Stomach (tissue), 8 donors: ENCODE measurements at regions not wholly inside any gene's neighbourhood (a gene's known extent, or its start where the extent isn't known, plus 50 kb on each side); places are given as distances from the start of the nearest gene placed in this dataset.

ENCODE experiments used
- DNase-seq, 2 donors: peaks; one replicate each; pipeline versions ENCODE4 v3.0.0 to v3.0.0-alpha.2; 2013 to 2019
- H3K27ac ChIP-seq, 5 donors: fragments of 200-600 bp in 4 of 5; sonication (generic) in 4 of 5; one replicate each; pipeline ENCODE4 v1.5.1; 2013 to 2019; ENCODE audit warnings: mild to moderate bottlenecking in 1 of 5, moderate library complexity in 1 of 5
- H3K27me3 ChIP-seq, 3 donors: fragments of 200-600 bp; sonication (generic); one replicate each; pipeline ENCODE4 v1.5.1; 2017 to 2019; ENCODE audit warnings: mixed run types in 1 of 3
- H3K36me3 ChIP-seq, 4 donors: fragments of 200-600 bp; sonication (generic); 1 replicate in 3 of 4; 2 replicates in 1 of 4; pipeline ENCODE4 v1.5.1; 2016 to 2019
- H3K4me1 ChIP-seq, 4 donors: fragments of 200-600 bp; sonication (generic); one replicate each; pipeline ENCODE4 v1.5.1; 2016 to 2019
- H3K4me3 ChIP-seq, 4 donors: fragments of 200-600 bp; sonication (generic) in 3 of 4; one replicate each; pipeline ENCODE4 v1.5.1; 2016 to 2019; ENCODE audit warnings: mild to moderate bottlenecking in 1 of 4
- H3K9me3 ChIP-seq, 4 donors: fragments of 200-600 bp; sonication (generic); one replicate each; pipeline ENCODE4 v1.5.1; 2016 to 2019
- EP300 ChIP-seq: sonication (generic); formaldehyde crosslinking; IDR thresholded peaks from one replicate; pipeline ENCODE4 v1.6.1; 2017; ENCODE audit warnings: antibody characterized with exemption
- POLR2A ChIP-seq, 4 donors: fragments of 450-650 bp; IDR thresholded peaks; one replicate each; pipeline ENCODE4 v1.6.1; 2016; ENCODE audit warnings: antibody characterized with exemption in 4 of 4, control low read depth in 2 of 4, mild to moderate bottlenecking in 1 of 4, moderate library complexity in 1 of 4
- POLR2AphosphoS5 ChIP-seq, 3 donors: sonication (generic); formaldehyde crosslinking; IDR thresholded peaks; one replicate each; pipeline ENCODE4 v1.6.1; 2016; ENCODE audit warnings: antibody characterized with exemption in 3 of 3
- WGBS, 5 donors: extraction: QIAGEN DNeasy Blood & Tissue Kit in 3 of 5; methylation state at CpG; one replicate each; pipeline versions ENCODE4 v1.1.5 to v1.1.7; 2013 to 2018; 5-methylcytosine and 5-hydroxymethylcytosine counted together
- intact Hi-C: fragments of 100-400 bp; cut with DNase I; formaldehyde crosslinking; loops from one replicate; pipeline ENCODE4 v1.15.1; 2023; ENCODE audit warnings: low total_unique reads
- TF ChIP-seq, protein P1 (sequence below), 7 experiments: fragments of 450-650 bp in 4 of 7; fragments of 200-600 bp in 3 of 7; sonication (generic) in 3 of 7; IDR thresholded peaks; one replicate each; pipeline ENCODE4 v1.5.1; 2016 to 2019; ENCODE audit warnings: antibody characterized with exemption in 7 of 7, control low read depth in 2 of 7, mild to moderate bottlenecking in 1 of 7
- donor health status: healthy with polysubstance abuse.
- donor health status: Bipolar disorder and iron deficiency.
- donor health status: healthy.

DNA sequence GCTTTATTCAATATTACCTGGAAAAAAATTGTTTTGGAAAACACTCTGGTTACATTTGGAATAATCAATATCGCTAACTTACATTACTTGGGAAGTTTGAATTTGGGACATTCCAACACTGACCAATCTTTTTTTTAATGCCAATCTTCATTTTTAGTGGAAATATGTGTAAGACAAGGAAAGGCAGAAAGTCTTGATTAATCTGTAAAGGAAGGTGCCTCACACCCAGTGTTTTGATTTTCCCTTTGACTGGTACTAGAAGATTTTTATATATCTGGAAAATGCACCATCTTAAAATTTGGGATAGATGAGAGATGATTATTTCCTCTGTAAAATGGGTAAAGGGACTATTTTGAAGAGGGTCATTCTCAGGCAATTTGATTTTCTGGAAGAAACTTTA is 879.2 kb upstream of the ZEB2 start:
- DNase-seq, result no peak
- intact Hi-C loops, result no loop called here
- Histone ChIP-seq H3K27ac (no peak overlapping the region), H3K36me3 (no peaks in the 10 kb centered on the region), H3K4me1 (no peaks in the 10 kb centered on the region), H3K27me3 (no peaks in the 10 kb centered on the region), H3K9me3 (no peaks in the 10 kb centered on the region), H3K4me3 (no peak overlapping the region)
- 0 to 95% (median 0%) methylated on average over 1 of the region's 1 CpG for WGBS, 5 donors
- TF ChIP-seq POLR2A (IDR thresholded peaks at IDR 0.05), result no peak
- TF ChIP-seq, protein P1, sequence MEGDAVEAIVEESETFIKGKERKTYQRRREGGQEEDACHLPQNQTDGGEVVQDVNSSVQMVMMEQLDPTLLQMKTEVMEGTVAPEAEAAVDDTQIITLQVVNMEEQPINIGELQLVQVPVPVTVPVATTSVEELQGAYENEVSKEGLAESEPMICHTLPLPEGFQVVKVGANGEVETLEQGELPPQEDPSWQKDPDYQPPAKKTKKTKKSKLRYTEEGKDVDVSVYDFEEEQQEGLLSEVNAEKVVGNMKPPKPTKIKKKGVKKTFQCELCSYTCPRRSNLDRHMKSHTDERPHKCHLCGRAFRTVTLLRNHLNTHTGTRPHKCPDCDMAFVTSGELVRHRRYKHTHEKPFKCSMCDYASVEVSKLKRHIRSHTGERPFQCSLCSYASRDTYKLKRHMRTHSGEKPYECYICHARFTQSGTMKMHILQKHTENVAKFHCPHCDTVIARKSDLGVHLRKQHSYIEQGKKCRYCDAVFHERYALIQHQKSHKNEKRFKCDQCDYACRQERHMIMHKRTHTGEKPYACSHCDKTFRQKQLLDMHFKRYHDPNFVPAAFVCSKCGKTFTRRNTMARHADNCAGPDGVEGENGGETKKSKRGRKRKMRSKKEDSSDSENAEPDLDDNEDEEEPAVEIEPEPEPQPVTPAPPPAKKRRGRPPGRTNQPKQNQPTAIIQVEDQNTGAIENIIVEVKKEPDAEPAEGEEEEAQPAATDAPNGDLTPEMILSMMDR (IDR thresholded peaks at IDR 0.05), result no peak
- no peak for TF ChIP-seq EP300
- TF ChIP-seq POLR2AphosphoS5 (IDR thresholded peaks at IDR 0.05), result no peak

- intact Hi-C loops, result no loop called here
- Histone ChIP-seq H3K9me3 (no peaks in the 10 kb centered on the region), H3K36me3 (no peaks in the 10 kb centered on the region), H3K4me3 (no peak overlapping the region), H3K27ac (no peak overlapping the region), H3K27me3 (no peaks in the 10 kb centered on the region), H3K4me1 (no peaks in the 10 kb centered on the region)
- 81 to 91% (median 85%) methylated on average over 3 of the region's 3 CpGs for WGBS, 5 donors
- no peak for DNase-seq
- TF ChIP-seq POLR2AphosphoS5 (IDR thresholded peaks at IDR 0.05) (no peak), EP300 (no peak), POLR2A (IDR thresholded peaks at IDR 0.05) (no peak)
- TF ChIP-seq, protein P1 (IDR thresholded peaks at IDR 0.05), result no peak
Measured at GRCh38 chr2:145394181-145394580, 874.3 kb upstream of the ZEB2 start.

DNA sequence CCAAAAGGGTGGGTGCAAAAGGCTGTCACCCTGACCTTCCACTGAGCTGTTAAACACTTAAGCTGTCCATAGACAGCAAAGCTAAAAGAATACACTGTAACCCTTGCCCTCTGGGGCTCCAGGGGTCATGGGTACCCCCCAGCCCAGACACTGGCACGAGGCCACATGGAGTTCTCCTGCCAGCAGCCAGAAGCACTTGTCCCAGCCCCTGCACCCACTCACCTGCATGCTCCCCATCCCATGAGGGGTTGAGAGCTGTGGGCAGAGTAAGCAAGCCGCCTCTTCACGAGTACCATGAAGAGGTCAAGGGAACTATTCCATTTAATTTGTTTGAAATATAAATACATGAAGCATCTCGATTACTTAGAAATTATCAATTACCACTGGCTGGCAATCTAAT is 867.1 kb upstream of the ZEB2 start:
- no peaks in the 10 kb centered on the region for H3K4me1 ChIP-seq
- TF ChIP-seq POLR2AphosphoS5 (IDR thresholded peaks at IDR 0.05) (no peak), EP300 (no peak), POLR2A (IDR thresholded peaks at IDR 0.05) (no peak)
- TF ChIP-seq, protein P1 (IDR thresholded peaks at IDR 0.05), result no peak
- no peaks in the 10 kb centered on the region for H3K9me3 ChIP-seq
- no peak overlapping the region for H3K27ac ChIP-seq
- DNase-seq, result no peak
- H3K27me3 ChIP-seq, result no peaks in the 10 kb centered on the region
- no peaks in the 10 kb centered on the region for H3K36me3 ChIP-seq
- no peak overlapping the region for H3K4me3 ChIP-seq
- 86 to 91% (median 90%) methylated on average over 4 of the region's 4 CpGs for WGBS, 5 donors
- intact Hi-C loops, result no loop called here

- no peaks in the 10 kb centered on the region for H3K4me1 ChIP-seq
- no peaks in the 10 kb centered on the region for H3K9me3 ChIP-seq
- no peak overlapping the region for H3K27ac ChIP-seq
- DNase-seq, result no peak
- H3K27me3 ChIP-seq, result no peaks in the 10 kb centered on the region
- H3K36me3 ChIP-seq, result no peaks in the 10 kb centered on the region
- 90 to 100% (median 98%) methylated on average over 1 of the region's 1 CpG for WGBS, 5 donors
- no peak for TF ChIP-seq POLR2AphosphoS5 (IDR thresholded peaks at IDR 0.05)
- TF ChIP-seq EP300, result no peak
- TF ChIP-seq, protein P1 (IDR thresholded peaks at IDR 0.05), result no peak
- no peak for TF ChIP-seq POLR2A (IDR thresholded peaks at IDR 0.05)
- intact Hi-C loops, result no loop called here
- no peak overlapping the region for H3K4me3 ChIP-seq
Measured at GRCh38 chr2:145383961-145384360, 864.0 kb upstream of the ZEB2 start.
